GM21717 (cell line): ENCODE measurements at regions not wholly inside any gene's neighbourhood (a gene's known extent, or its start where the extent isn't known, plus 50 kb on each side); places are given as distances from the start of the nearest gene placed in this dataset.
"Not testable (repeated sequence)": the region's sequence is repeated elsewhere in the genome, so short reads cannot be mapped to it uniquely, and the experiment has no call there.

Experiments
- ATAC-seq: cut with Tn5 transposase; IDR thresholded peaks from one replicate; pipeline ENCODE4 v1.9.1; 2021; ENCODE audit warnings: mild to moderate bottlenecking, moderate library complexity; ENCODE audit not compliant: unreplicated experiment

DNA sequence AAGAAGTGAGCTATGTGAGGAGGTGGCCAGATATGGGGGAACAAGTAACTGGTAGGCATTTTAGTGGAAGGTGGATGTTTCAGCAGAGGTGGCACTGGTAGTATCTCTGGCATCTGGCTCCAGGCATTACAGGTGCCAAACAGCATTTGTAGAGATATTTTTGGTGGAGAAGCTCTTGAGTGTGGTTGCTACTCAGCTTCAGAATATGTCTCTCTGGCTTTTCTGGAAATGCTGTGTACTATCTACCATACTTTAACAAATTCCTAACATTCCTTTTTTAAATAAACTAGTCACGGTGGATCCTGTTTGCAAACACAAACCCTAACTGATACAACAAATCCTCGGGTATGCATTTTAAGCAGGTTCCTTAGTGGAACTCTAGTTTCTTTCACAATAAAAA, 128.0 kb downstream of the BARX2 start:
- no peak for ATAC-seq

GRCh38 chr11:129505266-129505665, 129.6 kb downstream of the BARX2 start:
- ATAC-seq = no peak

GRCh38 chr11:129508163-129508562, 132.5 kb downstream of the BARX2 start:
- ATAC-seq = no peak

GRCh38 chr11:129528296-129528695, 152.6 kb downstream of the BARX2 start:
- no peak for ATAC-seq

DNA sequence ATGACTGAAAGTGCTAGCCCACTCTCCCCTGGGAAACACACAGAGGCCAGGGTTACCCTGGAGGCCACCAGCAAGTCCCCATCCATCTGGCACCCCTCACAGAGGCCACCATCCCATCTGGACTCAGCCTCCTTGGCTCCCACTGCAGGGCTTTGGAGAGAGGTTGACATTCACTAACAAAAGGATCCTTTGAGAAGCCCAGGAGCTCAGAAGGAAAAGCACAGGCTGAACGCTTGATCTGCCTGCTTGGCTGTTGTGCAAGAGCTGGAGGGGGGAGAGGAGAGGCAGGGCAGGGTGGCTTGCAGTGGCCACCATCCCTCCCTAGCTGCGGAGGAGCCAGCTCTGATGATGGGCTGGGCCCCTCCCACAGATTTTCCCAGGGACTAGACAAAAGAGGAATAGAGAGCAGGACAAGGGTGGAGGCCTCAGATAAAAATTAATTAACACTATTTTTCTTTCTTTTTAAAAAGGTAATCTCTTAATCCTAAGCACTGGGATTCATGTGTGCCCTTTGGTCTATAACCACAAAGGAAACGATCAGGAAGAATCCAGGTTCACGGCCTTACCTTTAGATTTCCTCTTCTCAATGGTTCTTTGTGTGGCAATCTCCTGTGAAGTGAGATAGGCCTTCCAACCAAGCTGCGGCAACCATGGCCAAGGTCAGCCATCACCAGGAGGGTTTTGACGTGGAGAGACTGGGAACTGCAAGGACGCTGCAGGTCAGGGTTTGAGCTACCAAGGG, 154.7 kb downstream of the BARX2 start:
- no peak for ATAC-seq

DNA sequence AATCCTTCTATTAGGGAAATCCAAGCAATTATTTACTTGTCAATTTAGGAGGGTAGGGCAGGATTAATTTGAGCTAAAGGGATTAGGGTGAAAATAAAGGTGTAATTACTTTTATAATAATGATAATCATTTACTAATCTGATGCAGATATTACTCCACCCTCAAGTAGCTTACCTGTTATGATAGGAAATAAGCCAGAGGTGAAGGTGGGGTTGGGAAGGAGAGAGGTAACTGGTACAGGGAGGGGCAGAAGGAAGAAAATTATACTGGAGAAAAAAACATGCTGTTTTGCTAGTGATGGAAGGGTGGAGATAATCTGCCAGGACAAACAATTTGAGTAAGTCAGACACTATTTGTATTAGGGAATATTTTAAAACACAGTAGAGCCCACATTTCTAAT, 157.7 kb downstream of the BARX2 start:
- no peak for ATAC-seq

DNA sequence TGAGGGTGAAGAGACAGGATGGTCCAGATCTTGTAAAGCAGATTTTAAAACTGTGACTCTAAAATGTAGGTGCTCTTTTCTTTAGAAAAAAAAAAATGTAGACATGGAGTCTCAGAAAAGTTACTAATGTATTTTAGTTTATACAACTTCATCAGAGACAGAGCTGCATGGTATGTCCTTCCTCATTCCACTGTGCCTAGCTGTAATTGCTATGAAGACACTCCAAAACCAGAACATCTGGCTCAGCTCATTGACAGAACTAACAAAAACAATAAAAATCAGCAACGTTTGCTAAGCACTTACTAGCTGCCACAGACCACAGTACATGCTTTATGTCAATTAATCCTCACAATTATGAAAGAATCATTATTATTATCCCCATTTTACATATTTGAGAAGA, 160.7 kb downstream of the BARX2 start:
- ATAC-seq = no peak

DNA sequence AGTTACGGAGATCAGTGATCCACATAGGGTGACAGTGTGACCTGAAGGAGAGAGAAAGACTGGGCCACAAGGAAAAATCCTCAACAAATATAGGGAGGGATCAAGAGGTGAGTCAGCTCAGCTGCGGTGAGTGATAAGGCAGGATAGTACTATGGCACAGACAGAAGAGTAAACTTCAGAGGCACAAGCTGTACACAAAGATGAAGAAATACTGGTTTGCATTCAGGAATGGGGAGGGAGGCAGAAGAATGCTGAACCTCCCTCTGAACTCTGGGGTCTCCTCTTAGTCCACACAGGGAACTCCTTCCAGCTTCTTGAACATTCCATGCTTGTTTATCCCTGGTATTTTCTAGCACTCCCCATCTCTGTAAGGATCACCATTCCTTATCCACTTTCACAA, 162.7 kb downstream of the BARX2 start:
- no peak for ATAC-seq

DNA sequence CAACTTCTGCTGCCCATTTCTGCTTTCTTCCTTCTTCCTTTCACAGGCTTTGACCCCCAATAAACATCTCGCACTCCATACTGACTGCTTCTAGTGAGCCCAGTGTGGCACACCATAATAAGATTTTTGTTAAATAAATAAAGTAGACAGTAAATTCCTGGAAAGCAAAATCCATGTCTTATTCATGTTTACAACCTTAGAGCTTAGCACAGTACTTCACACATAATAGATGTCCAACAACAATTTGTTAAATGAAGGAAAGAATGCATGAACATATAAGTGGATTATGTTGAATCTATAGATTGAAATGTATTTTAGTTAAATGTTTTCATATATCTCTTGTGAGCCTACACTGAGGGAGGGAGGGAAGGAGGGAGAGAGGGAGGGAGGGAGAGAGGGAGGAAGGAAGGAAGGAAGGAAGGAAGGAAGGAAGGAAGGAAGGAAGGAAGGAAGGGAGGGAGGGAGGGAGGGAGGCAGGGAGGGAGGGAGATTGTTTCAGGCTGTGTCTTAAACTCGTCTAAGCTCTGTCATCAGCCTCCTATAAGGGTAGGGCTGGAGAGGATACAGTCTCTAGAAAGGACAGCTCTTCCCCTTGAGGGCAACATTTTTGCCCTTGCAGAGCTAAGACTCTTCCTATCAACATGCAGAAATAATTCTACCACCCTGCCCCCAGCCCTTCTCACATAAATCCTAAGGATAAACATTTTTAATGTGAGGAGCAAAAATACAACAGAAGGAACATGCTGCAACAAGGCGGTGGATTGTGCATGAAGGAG, 168.1 kb downstream of the BARX2 start:
- no peak for ATAC-seq

GRCh38 chr11:129544691-129545090, 169.0 kb downstream of the BARX2 start:
- ATAC-seq = no peak

DNA sequence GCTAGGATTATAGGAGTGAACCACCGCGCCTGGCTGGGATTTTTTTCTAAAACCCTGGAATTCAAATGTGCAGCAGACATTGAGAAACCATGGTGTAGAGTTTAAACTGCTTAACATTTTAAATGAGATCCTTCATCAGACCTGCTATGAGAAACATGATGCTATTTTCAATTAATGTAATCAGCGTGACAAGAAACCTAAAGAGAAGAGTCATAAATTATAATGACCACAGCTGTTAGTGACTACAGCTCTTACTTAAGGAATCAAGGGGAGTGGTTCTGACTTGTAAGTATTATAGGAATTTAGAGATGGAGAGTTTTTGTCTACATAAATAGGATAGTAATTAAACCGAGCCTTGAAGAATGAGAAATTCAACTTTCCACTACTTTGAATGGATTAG, 170.6 kb downstream of the BARX2 start:
- ATAC-seq = no peak

GRCh38 chr11:129557421-129557820, 181.8 kb downstream of the BARX2 start:
- ATAC-seq = no peak

DNA sequence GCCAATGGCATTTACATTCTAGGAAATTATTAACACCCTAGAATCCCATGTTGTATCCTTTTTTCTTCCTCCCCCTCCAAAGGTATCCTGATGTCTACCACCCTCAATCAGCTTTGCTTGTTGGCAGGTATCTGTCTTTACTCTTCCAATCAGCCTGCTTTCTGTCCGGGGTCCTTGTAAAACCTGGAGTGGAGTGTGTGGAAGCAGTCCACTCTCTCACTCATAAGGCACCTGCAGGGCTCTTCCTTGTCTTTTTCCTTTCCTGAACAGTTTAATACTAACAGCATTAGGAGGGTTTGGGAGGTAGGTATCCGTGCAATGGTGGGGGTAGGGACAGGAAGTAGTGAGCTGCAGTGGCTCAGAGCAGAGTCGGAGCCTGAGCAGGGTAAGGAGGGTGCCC, 193.4 kb downstream of the BARX2 start:
- no peak for ATAC-seq

- ATAC-seq = not testable (repeated sequence)
These were observed 197.0 kb downstream of the BARX2 start for GRCh38 chr11:129572667-129573066.

- ATAC-seq = no peak
These were observed 197.5 kb downstream of the BARX2 start for GRCh38 chr11:129573161-129573560.

GRCh38 chr11:129574431-129574830, 198.8 kb downstream of the BARX2 start:
- no peak for ATAC-seq

DNA sequence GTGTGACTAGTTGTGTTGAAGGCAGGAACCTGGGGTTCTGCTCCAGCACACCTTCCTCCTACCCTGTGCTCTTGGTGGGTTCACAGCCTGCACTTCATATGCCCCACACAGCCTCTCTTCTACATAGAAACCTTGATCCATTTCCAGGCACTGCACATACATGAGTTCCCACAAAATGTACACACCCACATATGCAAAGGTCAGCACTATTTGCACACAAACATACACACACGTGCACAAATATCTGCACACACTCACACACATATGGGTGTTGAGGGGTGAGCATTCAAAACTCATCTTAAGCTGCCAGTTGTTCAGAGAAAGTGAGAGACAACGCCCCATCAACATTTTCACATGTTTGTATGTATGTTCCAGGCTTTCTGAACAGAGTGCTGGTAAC, 201.0 kb downstream of the BARX2 start:
- no peak for ATAC-seq

GRCh38 chr11:129578006-129578405, 202.4 kb downstream of the BARX2 start:
- no peak for ATAC-seq

GRCh38 chr11:129580278-129580677, 204.6 kb downstream of the BARX2 start:
- no peak for ATAC-seq

- ATAC-seq = no peak
These were observed 208.7 kb downstream of the BARX2 start for GRCh38 chr11:129584316-129584715.

DNA sequence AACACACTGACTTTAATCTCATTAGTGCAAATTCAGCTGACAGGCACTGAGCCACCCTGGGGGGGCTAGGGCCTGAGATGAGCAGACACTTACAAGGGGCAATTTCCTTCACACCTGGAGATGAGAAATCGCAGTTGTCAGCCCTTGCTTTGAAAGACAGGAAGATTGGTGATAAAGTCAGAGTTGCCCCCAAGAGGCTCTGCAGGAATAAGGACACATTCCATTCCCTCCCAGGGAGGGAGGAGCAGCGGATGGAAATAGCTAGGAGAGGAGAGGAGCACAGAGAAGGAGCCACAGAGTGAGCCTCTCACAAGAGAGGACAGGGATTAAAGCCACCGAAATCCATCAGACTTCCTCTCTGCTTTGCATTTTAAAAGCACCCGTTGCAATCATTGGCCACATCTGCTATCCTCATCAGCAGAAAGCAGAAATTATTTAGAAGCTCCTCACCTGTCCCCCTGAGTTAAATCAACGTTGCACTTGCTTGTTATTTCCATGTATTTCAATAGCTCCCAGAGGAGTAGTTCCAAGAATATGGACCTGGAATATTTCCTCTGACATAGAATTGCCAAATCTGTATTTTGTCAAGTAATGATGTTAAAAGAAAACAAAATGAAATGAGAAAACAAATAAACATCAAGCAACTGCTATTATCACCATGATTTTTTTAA, 213.7 kb downstream of the BARX2 start:
- ATAC-seq = no peak
